SH-SY5Y (cell line): ENCODE measurements at regions not wholly inside any gene's neighbourhood (a gene's known extent, or its start where the extent isn't known, plus 50 kb on each side); places are given as distances from the start of the nearest gene placed in this dataset.

Source experiments
- GATA2 ChIP-seq: IDR thresholded peaks from 2 replicates; pipeline ENCODE4 v1.6.1; 2011; ENCODE audit warnings: mild to moderate bottlenecking, low read depth, low read length
- GATA3 ChIP-seq: IDR thresholded peaks from 2 replicates; pipeline ENCODE4 v1.6.1; 2011; ENCODE audit warnings: low read depth, mild to moderate bottlenecking, low read length, moderate library complexity

GRCh38 chr16:85197611-85198566 lies 85.6 kb upstream of the CIBAR2 start:
- TF ChIP-seq GATA2 (no peak), GATA3 (no peak)
